HG03139 (cell line): ENCODE measurements at regions not wholly inside any gene's neighbourhood (a gene's known extent, or its start where the extent isn't known, plus 50 kb on each side); places are given as distances from the start of the nearest gene placed in this dataset.
"Not testable (repeated sequence)": the region's sequence is repeated elsewhere in the genome, so short reads cannot be mapped to it uniquely, and the experiment has no call there.

Source experiments
- ATAC-seq: cut with Tn5 transposase; IDR thresholded peaks from one replicate; pipeline ENCODE4 v1.9.1; 2021; ENCODE audit not compliant: unreplicated experiment

- ATAC-seq: no peak
Observed at GRCh38 chr9:25284365-25284764, 393.9 kb downstream of the TUSC1 start.

GRCh38 chr9:25282946-25283345 is 395.3 kb downstream of the TUSC1 start:
- ATAC-seq: no peak

GRCh38 chr9:25261445-25261844 is 416.8 kb downstream of the TUSC1 start:
- ATAC-seq: no peak

- no peak for ATAC-seq
Observed at GRCh38 chr9:25260046-25260445, 418.2 kb downstream of the TUSC1 start.

- ATAC-seq: no peak
Observed at GRCh38 chr9:25255216-25255615, 423.0 kb downstream of the TUSC1 start.

- ATAC-seq: no peak
Observed at GRCh38 chr9:25254051-25254450, 424.2 kb downstream of the TUSC1 start.

GRCh38 chr9:25241421-25241820 is 436.8 kb downstream of the TUSC1 start:
- ATAC-seq: no peak

- no peak for ATAC-seq
Observed at GRCh38 chr9:25226901-25227686, 451.1 kb downstream of the TUSC1 start.

GRCh38 chr9:25225938-25226760 is 452.1 kb downstream of the TUSC1 start:
- ATAC-seq: no peak

GRCh38 chr9:25224996-25225395 is 453.2 kb downstream of the TUSC1 start:
- no peak for ATAC-seq

GRCh38 chr9:25224309-25224708 is 453.9 kb downstream of the TUSC1 start:
- ATAC-seq: no peak

GRCh38 chr9:25212361-25212760 is 465.9 kb downstream of the TUSC1 start:
- no peak for ATAC-seq

GRCh38 chr9:25207402-25208195 is 470.6 kb downstream of the TUSC1 start:
- ATAC-seq: no peak

- no peak for ATAC-seq
Observed at GRCh38 chr9:25206027-25206426, 472.2 kb downstream of the TUSC1 start.

- ATAC-seq: no peak
Observed at GRCh38 chr9:25205285-25205684, 473.0 kb downstream of the TUSC1 start.

- no peak for ATAC-seq
Observed at GRCh38 chr9:25177858-25178257, 500.4 kb downstream of the TUSC1 start.

GRCh38 chr9:25129537-25129936 is 548.7 kb downstream of the TUSC1 start:
- ATAC-seq: no peak

GRCh38 chr9:25121811-25122210 is 556.4 kb downstream of the TUSC1 start:
- no peak for ATAC-seq

- no peak for ATAC-seq
Observed at GRCh38 chr9:25119041-25119440, 559.2 kb downstream of the TUSC1 start.

- no peak for ATAC-seq
Observed at GRCh38 chr9:25117791-25118190, 560.5 kb downstream of the TUSC1 start.

- ATAC-seq: not testable (repeated sequence)
Observed at GRCh38 chr9:25102204-25102603, 556.5 kb upstream of the IZUMO3 start.
